Osteoblast (primary cell): ENCODE measurements at regions not wholly inside any gene's neighbourhood (a gene's known extent, or its start where the extent isn't known, plus 50 kb on each side); places are given as distances from the start of the nearest gene placed in this dataset.
A peak's percentile ranks its signal among the peaks of the same experiment; 100 is the strongest.
"Not testable (repeated sequence)": the region's sequence is repeated elsewhere in the genome, so short reads cannot be mapped to it uniquely, and the experiment has no call there.

ENCODE experiments used
- DNase-seq: peaks from one replicate; pipeline ENCODE4 v3.0.0; 2011; ENCODE audit warnings: low spot score, mixed read lengths; ENCODE audit not compliant: insufficient read length; ENCODE audit errors: missing footprints
- H2AFZ ChIP-seq: 2 replicates; pipeline ENCODE4 v1.6.0; 2011; ENCODE audit warnings: mild to moderate bottlenecking, low read length
- H3K27ac ChIP-seq: 2 replicates; pipeline ENCODE4 v1.5.1; 2011; ENCODE audit warnings: mild to moderate bottlenecking, low read depth, low read length, moderate library complexity
- H3K27me3 ChIP-seq: 2 replicates; pipeline ENCODE4 v1.6.0; 2012; ENCODE audit warnings: mild to moderate bottlenecking, control low read depth, inconsistent platforms, low read length, moderate library complexity; ENCODE audit not compliant: insufficient read depth
- H3K36me3 ChIP-seq: 2 replicates; pipeline ENCODE4 v1.5.1; 2011; ENCODE audit warnings: mild to moderate bottlenecking, low read length, control low read depth, moderate library complexity; ENCODE audit not compliant: insufficient read depth
- H3K4me1 ChIP-seq: 2 replicates; pipeline ENCODE4 v1.5.1; 2011; ENCODE audit warnings: mild to moderate bottlenecking, low read length, control low read depth, moderate library complexity; ENCODE audit not compliant: insufficient read depth
- H3K4me2 ChIP-seq: 2 replicates; pipeline ENCODE4 v1.6.0; 2011; ENCODE audit warnings: mild to moderate bottlenecking, low read length; ENCODE audit not compliant: insufficient read depth
- H3K4me3 ChIP-seq: fragments of 200-600 bp; sonication (generic); 3 replicates; pipeline ENCODE4 v1.5.1; 2012; ENCODE audit warnings: mild to moderate bottlenecking, low read length, inconsistent platforms; ENCODE audit not compliant: insufficient read depth
- H3K79me2 ChIP-seq: 2 replicates; pipeline ENCODE4 v1.6.0; 2012; ENCODE audit warnings: mild to moderate bottlenecking, low read length, control low read depth, inconsistent platforms; ENCODE audit not compliant: insufficient read depth
- H3K9me3 ChIP-seq: 2 replicates; pipeline ENCODE4 v1.5.1; 2011; ENCODE audit warnings: low read depth, low read length, control low read depth
- H4K20me1 ChIP-seq: 2 replicates; pipeline ENCODE4 v1.6.0; 2012; ENCODE audit warnings: mild to moderate bottlenecking, low read length, control low read depth; ENCODE audit not compliant: insufficient read depth

GRCh38 chr16:29578898-29579297 is 72.7 kb upstream of the NPIPB12 start:
- not testable (repeated sequence) for H3K4me3 ChIP-seq, H2AFZ ChIP-seq, H3K4me1 ChIP-seq, DNase-seq, H3K4me2 ChIP-seq, H4K20me1 ChIP-seq, H3K9me3 ChIP-seq, H3K36me3 ChIP-seq, H3K27me3 ChIP-seq, H3K27ac ChIP-seq
- H3K79me2 ChIP-seq: peaks cover 46% of the 10 kb centered on the region

- H3K9me3 ChIP-seq, H3K36me3 ChIP-seq, H3K27me3 ChIP-seq, H3K27ac ChIP-seq, H2AFZ ChIP-seq, H3K4me2 ChIP-seq, H3K4me1 ChIP-seq, DNase-seq, H3K4me3 ChIP-seq, H4K20me1 ChIP-seq: not testable (repeated sequence)
- peaks cover 51% of the 10 kb centered on the region for H3K79me2 ChIP-seq
Observed at GRCh38 chr16:29581764-29582163, 75.6 kb upstream of the NPIPB12 start.

- not testable (repeated sequence) for H3K27ac ChIP-seq
- H3K79me2 ChIP-seq: peaks cover 50% of the 10 kb centered on the region
Observed at GRCh38 chr16:29591919-29592318, 71.1 kb upstream of the SPN start.

GRCh38 chr16:29594269-29594925 is 68.7 kb upstream of the SPN start:
- not testable (repeated sequence) for H3K9me3 ChIP-seq, H4K20me1 ChIP-seq, H3K27me3 ChIP-seq, H3K4me1 ChIP-seq, H3K27ac ChIP-seq, H2AFZ ChIP-seq, DNase-seq, H3K4me2 ChIP-seq, H3K36me3 ChIP-seq
- H3K79me2 ChIP-seq: peaks cover 36% of the 10 kb centered on the region
- peak overlapping the region; percentile 77 for H3K4me3 ChIP-seq

More at GRCh38 chr16:29591919-29592318, 71.1 kb upstream of the SPN start:
- not testable (repeated sequence) for H3K4me2 ChIP-seq, H3K4me3 ChIP-seq, H3K27me3 ChIP-seq, H3K36me3 ChIP-seq, H3K9me3 ChIP-seq, DNase-seq, H2AFZ ChIP-seq, H4K20me1 ChIP-seq, H3K4me1 ChIP-seq

- peak overlapping the region; percentile 77 for H3K4me3 ChIP-seq
Observed at GRCh38 chr16:29594926-29595838, 67.9 kb upstream of the SPN start.

DNA sequence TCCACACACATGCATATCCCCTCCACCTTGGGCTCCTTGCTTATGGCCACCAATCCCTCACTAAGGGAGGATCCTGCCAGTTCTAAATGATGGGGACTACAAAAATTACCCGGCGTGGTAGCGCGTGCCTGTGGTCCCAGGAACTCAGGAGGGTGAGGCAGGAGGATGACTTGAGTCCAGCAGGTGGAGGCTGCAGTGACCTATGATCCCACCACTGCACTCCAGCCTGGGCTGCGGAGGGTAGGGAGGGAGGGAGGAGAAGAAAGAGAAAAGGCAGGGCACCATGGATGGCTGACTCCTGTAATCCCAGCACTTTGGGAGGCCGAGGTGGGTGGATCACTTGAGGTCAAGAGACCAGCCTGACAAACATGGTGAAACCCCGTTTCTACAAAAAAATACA is 66.0 kb upstream of the SPN start:
- not testable (repeated sequence) for H4K20me1 ChIP-seq, H2AFZ ChIP-seq, H3K27ac ChIP-seq, H3K4me1 ChIP-seq, H3K9me3 ChIP-seq, H3K4me3 ChIP-seq, DNase-seq, H3K27me3 ChIP-seq, H3K4me2 ChIP-seq, H3K36me3 ChIP-seq
- H3K79me2 ChIP-seq: peaks cover 31% of the 10 kb centered on the region

More at GRCh38 chr16:29594926-29595838, 67.9 kb upstream of the SPN start:
- not testable (repeated sequence) for H3K4me1 ChIP-seq, H3K27me3 ChIP-seq, H4K20me1 ChIP-seq, H3K36me3 ChIP-seq, H3K9me3 ChIP-seq
- Histone ChIP-seq H3K79me2 (peaks cover 37% of the 10 kb centered on the region), H3K27ac (peak overlapping the region; percentile 56), H3K4me2 (peak overlapping the region; percentile 76), H2AFZ (peak overlapping the region; percentile 51)
- peak; percentile 89 for DNase-seq

DNA sequence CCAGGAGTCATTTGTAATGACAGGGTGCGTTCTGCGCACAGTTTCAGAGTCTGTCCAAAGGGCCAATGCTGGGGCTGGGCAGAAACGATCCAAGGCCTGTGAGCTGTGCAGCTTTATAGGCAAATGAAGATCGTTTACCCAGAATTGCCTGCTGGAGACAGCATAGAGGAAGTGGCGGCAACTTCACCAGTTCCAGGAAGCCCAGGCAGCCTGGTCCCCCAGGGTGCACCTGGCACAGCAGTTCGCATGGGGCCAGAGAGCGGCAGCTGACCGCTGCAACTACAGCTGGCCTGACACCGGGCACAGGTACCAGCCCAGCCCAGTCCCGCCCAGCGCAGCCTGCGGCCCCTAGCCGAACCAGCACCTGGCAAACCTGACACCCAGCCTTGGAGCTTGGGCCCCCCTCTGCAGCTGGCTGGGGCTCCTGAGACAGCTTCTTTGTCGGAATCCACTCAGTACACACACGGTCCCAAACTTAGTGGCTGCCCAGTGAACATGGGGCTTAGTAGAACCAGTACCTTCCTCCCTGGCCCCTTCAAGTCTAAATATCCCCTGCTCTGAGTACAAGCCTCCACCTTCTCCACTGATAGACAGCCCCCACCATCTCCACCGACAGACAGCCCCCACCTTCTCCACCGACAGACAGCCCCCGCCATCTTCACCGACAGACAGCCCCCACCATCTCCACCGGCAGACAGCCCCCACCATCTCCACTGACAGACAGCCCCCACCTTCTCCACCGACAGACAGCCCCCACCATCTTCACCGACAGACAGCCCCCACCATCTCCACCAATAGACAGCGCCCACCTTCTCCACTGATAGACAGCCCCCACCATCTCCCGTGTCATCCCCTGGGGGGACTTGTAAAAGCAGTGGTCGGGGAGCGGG is 62.7 kb upstream of the SPN start:
- H3K27ac ChIP-seq, H4K20me1 ChIP-seq, H2AFZ ChIP-seq, H3K27me3 ChIP-seq, H3K4me3 ChIP-seq, H3K4me1 ChIP-seq, DNase-seq, H3K4me2 ChIP-seq, H3K36me3 ChIP-seq, H3K9me3 ChIP-seq: not testable (repeated sequence)
- H3K79me2 ChIP-seq: peaks cover 39% of the 10 kb centered on the region

GRCh38 chr16:29602247-29602625 is 60.8 kb upstream of the SPN start:
- H3K9me3 ChIP-seq, H3K27me3 ChIP-seq, H4K20me1 ChIP-seq, H3K4me1 ChIP-seq, H3K27ac ChIP-seq, H3K4me3 ChIP-seq, H3K36me3 ChIP-seq, H2AFZ ChIP-seq, H3K4me2 ChIP-seq: not testable (repeated sequence)
- DNase-seq: peak; percentile 58
- peaks cover 49% of the 10 kb centered on the region for H3K79me2 ChIP-seq
